GM10266 (cell line): ENCODE measurements at regions not wholly inside any gene's neighbourhood (a gene's known extent, or its start where the extent isn't known, plus 50 kb on each side); places are given as distances from the start of the nearest gene placed in this dataset.

Source experiments
- DNase-seq: peaks from one replicate; pipeline ENCODE4 v3.0.0; 2012; ENCODE audit errors: extremely low spot score
- CTCF ChIP-seq: IDR thresholded peaks from 2 replicates; pipeline ENCODE4 v1.5.1; 2012; ENCODE audit warnings: mild to moderate bottlenecking, low read depth; ENCODE audit not compliant: control insufficient read depth, insufficient read depth; ENCODE audit errors: missing control alignments

GRCh38 chr1:67556297-67556900 lies 126.2 kb upstream of the SERBP1 start:
- TF ChIP-seq CTCF: no peak
- no peak for DNase-seq

GRCh38 chr1:67557696-67558448 lies 127.1 kb upstream of the GADD45A start:
- no peak for DNase-seq
- TF ChIP-seq CTCF: no peak

- no peak for TF ChIP-seq CTCF
These were observed 126.4 kb upstream of the GADD45A start for GRCh38 chr1:67558449-67559193.

GRCh38 chr1:67559222-67559700 lies 125.7 kb upstream of the GADD45A start:
- no peak for TF ChIP-seq CTCF
- no peak for DNase-seq

More at GRCh38 chr1:67558449-67559193, 126.4 kb upstream of the GADD45A start:
- DNase-seq: no peak

- no peak for TF ChIP-seq CTCF
- DNase-seq: no peak
These were observed 124.3 kb upstream of the GADD45A start for GRCh38 chr1:67560580-67561255.

GRCh38 chr1:67561704-67562113 lies 123.3 kb upstream of the GADD45A start:
- DNase-seq: peak; percentile 68

More at GRCh38 chr1:67561704-67562113, 123.3 kb upstream of the GADD45A start:
- TF ChIP-seq CTCF: peak; percentile 87
